Liver (tissue), 8 donors: ENCODE measurements at regions not wholly inside any gene's neighbourhood (a gene's known extent, or its start where the extent isn't known, plus 50 kb on each side); places are given as distances from the start of the nearest gene placed in this dataset.
"Not testable (repeated sequence)": the region's sequence is repeated elsewhere in the genome, so short reads cannot be mapped to it uniquely, and the experiment has no call there.

Experiments
- DNase-seq: peaks from one replicate; pipeline ENCODE4 v3.0.0-alpha.2; 2017; ENCODE audit warnings: low spot score
- H3K27ac ChIP-seq, 2 donors: one replicate each; pipeline ENCODE4 v1.7.0; 2013; ENCODE audit warnings: inconsistent platforms in 2 of 2, low read length in 2 of 2, control low read depth in 1 of 2, low read depth in 1 of 2, mild to moderate bottlenecking in 1 of 2
- H3K27me3 ChIP-seq, 4 donors: one replicate each; pipeline versions ENCODE4 v1.6.1 to v1.7.0; 2013; ENCODE audit warnings: low read length in 3 of 4, inconsistent platforms in 1 of 4, mild to moderate bottlenecking in 1 of 4, moderate library complexity in 1 of 4; ENCODE audit not compliant: control insufficient read depth in 4 of 4, insufficient read depth in 4 of 4
- H3K36me3 ChIP-seq, 4 donors: one replicate each; pipeline versions ENCODE4 v1.6.1 to v1.7.0; 2013; ENCODE audit warnings: low read length in 3 of 4, mild to moderate bottlenecking in 3 of 4, low read depth in 1 of 4, moderate library complexity in 1 of 4; ENCODE audit not compliant: control insufficient read depth in 4 of 4, insufficient read depth in 3 of 4
- H3K4me1 ChIP-seq, 4 donors: one replicate each; pipeline versions ENCODE4 v1.6.1 to v1.7.0; 2013; ENCODE audit warnings: low read length in 3 of 4, mild to moderate bottlenecking in 3 of 4, moderate library complexity in 1 of 4; ENCODE audit not compliant: control insufficient read depth in 4 of 4, insufficient read depth in 4 of 4
- H3K4me3 ChIP-seq, 3 donors: one replicate each; pipeline versions ENCODE4 v1.6.1 to v1.7.0; 2013; ENCODE audit warnings: low read length in 3 of 3, control low read depth in 1 of 3, low read depth in 1 of 3, mild to moderate bottlenecking in 1 of 3
- H3K9ac ChIP-seq, 2 donors: one replicate each; pipeline ENCODE4 v1.7.0; 2013; ENCODE audit warnings: low read length in 2 of 2, mild to moderate bottlenecking in 2 of 2, moderate library complexity in 2 of 2, control low read depth in 1 of 2, low read depth in 1 of 2
- H3K9me3 ChIP-seq, 4 donors: one replicate each; pipeline versions ENCODE4 v1.6.1 to v1.7.0; 2013; ENCODE audit warnings: low read length in 3 of 4; ENCODE audit not compliant: control insufficient read depth in 4 of 4
- ATF3 ChIP-seq: IDR thresholded peaks from 2 replicates; pipeline ENCODE4 v1.6.1; 2016; ENCODE audit warnings: antibody characterized with exemption
- CTCF ChIP-seq: fragments of 150-350 bp; IDR thresholded peaks from 2 replicates; pipeline ENCODE4 v1.5.1; 2017; ENCODE audit warnings: improper control_type of control experiment, low read depth, low read length; ENCODE audit not compliant: missing input control
- EGR1 ChIP-seq, 2 donors: IDR thresholded peaks; 2 replicates each; pipeline ENCODE4 v1.6.1; 2016 to 2018; ENCODE audit warnings: antibody characterized with exemption in 2 of 2, low read depth in 2 of 2
- FOXA1 ChIP-seq: IDR thresholded peaks from 2 replicates; pipeline ENCODE4 v1.6.1; 2016; ENCODE audit warnings: antibody characterized with exemption
- GABPA ChIP-seq, 2 donors: IDR thresholded peaks in 1 of 2; conservative IDR thresholded peaks in 1 of 2; 2 replicates each; pipeline ENCODE4 v1.6.1; 2016; ENCODE audit warnings: antibody characterized with exemption in 2 of 2, mild to moderate bottlenecking in 1 of 2, moderate library complexity in 1 of 2
- HNF4G ChIP-seq: IDR thresholded peaks from 2 replicates; pipeline ENCODE4 v1.6.1; 2016; ENCODE audit warnings: antibody characterized with exemption
- MAX ChIP-seq: IDR thresholded peaks from 2 replicates; pipeline ENCODE4 v1.6.1; 2016; ENCODE audit warnings: antibody characterized with exemption
- NR2F2 ChIP-seq: IDR thresholded peaks from 2 replicates; pipeline ENCODE4 v1.6.1; 2016; ENCODE audit warnings: antibody characterized with exemption
- RAD21 ChIP-seq, 2 donors: IDR thresholded peaks; 2 replicates each; pipeline ENCODE4 v1.6.1; 2016; ENCODE audit warnings: antibody characterized with exemption in 2 of 2, mild to moderate bottlenecking in 2 of 2
- REST ChIP-seq: IDR thresholded peaks from 2 replicates; pipeline ENCODE4 v1.6.1; 2016; ENCODE audit warnings: antibody characterized with exemption, mild to moderate bottlenecking
- RXRA ChIP-seq, 2 donors: IDR thresholded peaks; 2 replicates each; pipeline ENCODE4 v1.6.1; 2017 to 2018; ENCODE audit warnings: antibody characterized with exemption in 2 of 2, mild to moderate bottlenecking in 1 of 2
- SP1 ChIP-seq: IDR thresholded peaks from 2 replicates; pipeline ENCODE4 v1.6.1; 2018; ENCODE audit warnings: antibody characterized with exemption, mild to moderate bottlenecking
- TAF1 ChIP-seq: conservative IDR thresholded peaks from 2 replicates; pipeline ENCODE4 v1.6.1; 2016; ENCODE audit warnings: antibody characterized with exemption, mild to moderate bottlenecking
- ZBTB33 ChIP-seq: IDR thresholded peaks from 2 replicates; pipeline ENCODE4 v1.6.1; 2016; ENCODE audit warnings: antibody characterized with exemption
- WGBS: extraction: QIAGEN DNeasy Blood & Tissue Kit; methylation state at CpG from one replicate; pipeline ENCODE4 v1.1.7; 2013; 5-methylcytosine and 5-hydroxymethylcytosine counted together
- donor health status: healthy.
- donor health status: healthy.
- donor health status: healthy.
- donor health status: healthy.
- donor health status: healthy.

GRCh38 chr5:96495412-96495811, 62.4 kb upstream of the PCSK1 start:
- 100% methylated on average over 1 of the region's 1 CpG for WGBS

GRCh38 chr5:96497027-96497426, 64.0 kb upstream of the PCSK1 start:
- not testable (repeated sequence) for H3K27me3 ChIP-seq, H3K4me1 ChIP-seq, DNase-seq, H3K9me3 ChIP-seq, H3K27ac ChIP-seq, H3K9ac ChIP-seq, H3K36me3 ChIP-seq, H3K4me3 ChIP-seq
- WGBS: 92% methylated on average over 1 of the region's 1 CpG

More at GRCh38 chr5:96495412-96495811, 62.4 kb upstream of the PCSK1 start:
- not testable (repeated sequence) for DNase-seq, H3K9ac ChIP-seq, H3K4me1 ChIP-seq, H3K4me3 ChIP-seq, H3K27ac ChIP-seq, H3K36me3 ChIP-seq, H3K9me3 ChIP-seq, H3K27me3 ChIP-seq

- Histone ChIP-seq H3K27me3 (no peaks in the 10 kb centered on the region), H3K36me3 (no peaks in the 10 kb centered on the region), H3K9ac (no peak overlapping the region), H3K4me3 (no peak overlapping the region), H3K4me1 (no peaks in the 10 kb centered on the region), H3K9me3 (no peaks in the 10 kb centered on the region), H3K27ac (no peak overlapping the region)
- 82% methylated on average over 8 of the region's 8 CpGs for WGBS
- no peak for TF ChIP-seq NR2F2
- no peak for TF ChIP-seq TAF1
- TF ChIP-seq HNF4G: no peak
- TF ChIP-seq ZBTB33: no peak
- no peak for TF ChIP-seq SP1
- TF ChIP-seq CTCF: no peak
- TF ChIP-seq EGR1 (IDR thresholded peaks at IDR 0.05; ENCODE audit: low read depth in 2 of 2): no peak
- no peak for TF ChIP-seq RAD21 (IDR thresholded peaks at IDR 0.05)
- no peak for TF ChIP-seq RXRA (IDR thresholded peaks at IDR 0.05)
- TF ChIP-seq MAX: no peak
- no peak for TF ChIP-seq FOXA1
- no peak for TF ChIP-seq ATF3
- no peak for TF ChIP-seq REST
- no peak for TF ChIP-seq GABPA (IDR thresholded peaks at IDR 0.05 in 1 of 2, conservative IDR thresholded peaks at IDR 0.05 in 1 of 2)
- no peak for DNase-seq
Observed at GRCh38 chr5:96499753-96500345, 66.8 kb upstream of the PCSK1 start.
